ENCODE measurements at regions not wholly inside any gene's neighbourhood (a gene's known extent, or its start where the extent isn't known, plus 50 kb on each side); places are given as distances from the start of the nearest gene placed in this dataset.
A peak's percentile ranks its signal among the peaks of the same experiment; 100 is the strongest.
"Not testable (repeated sequence)": the region's sequence is repeated elsewhere in the genome, so short reads cannot be mapped to it uniquely, and the experiment has no call there.

DNA sequence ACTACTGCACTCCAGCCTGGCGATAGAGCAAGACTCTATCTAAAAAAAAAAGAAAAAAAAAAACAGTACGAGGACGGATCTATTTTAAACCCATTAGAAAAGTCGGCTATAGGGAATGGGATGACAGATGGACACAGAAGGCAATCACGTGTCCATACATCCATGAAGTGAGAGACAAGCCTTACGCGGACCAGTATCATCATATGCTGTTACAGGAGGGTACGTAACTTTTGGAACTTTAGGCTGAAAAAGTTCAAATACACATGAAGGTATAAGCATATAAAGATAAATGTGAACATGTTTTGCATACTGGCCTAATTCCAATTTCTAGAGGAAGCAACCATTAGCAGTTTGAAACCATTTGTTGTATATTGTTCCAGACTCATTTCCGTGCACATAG, 109.8 kb upstream of the EXOC2 start:
- Histone ChIP-seq H3K27me3 (ENCODE audit: insufficient read depth, low read length, poor library complexity) (peaks cover 8% of the 10 kb centered on the region), H3K9me3 (ENCODE audit: insufficient read depth, low read length, severe bottlenecking) (no peaks in the 10 kb centered on the region), H3K27ac (ENCODE audit: low read length) (no peak overlapping the region), H3K36me3 (ENCODE audit: insufficient read depth, low read length) (no peaks in the 10 kb centered on the region), H3K9ac (ENCODE audit: low read depth, low read length) (no peak overlapping the region), H4K20me1 (ENCODE audit: insufficient read depth, low read length) (no peaks in the 10 kb centered on the region), H2AFZ (ENCODE audit: low read depth, low read length) (no peak overlapping the region), H3K79me2 (ENCODE audit: insufficient read depth, low read length) (no peaks in the 10 kb centered on the region), H3K4me2 (ENCODE audit: insufficient read depth, low read length) (no peak overlapping the region), H3K4me1 (ENCODE audit: insufficient read depth, low read length) (no peaks in the 10 kb centered on the region), H3K4me3 (ENCODE audit: low read depth in 1 of 2, low read length in 2 of 2) (no peak overlapping the region)
- DNase-seq = no peak
- no peak for TF ChIP-seq EZH2 (IDR thresholded peaks at IDR 0.05; ENCODE audit: borderline replicate concordance, low read depth, low read length, severe bottlenecking)
- TF ChIP-seq, protein P1, sequence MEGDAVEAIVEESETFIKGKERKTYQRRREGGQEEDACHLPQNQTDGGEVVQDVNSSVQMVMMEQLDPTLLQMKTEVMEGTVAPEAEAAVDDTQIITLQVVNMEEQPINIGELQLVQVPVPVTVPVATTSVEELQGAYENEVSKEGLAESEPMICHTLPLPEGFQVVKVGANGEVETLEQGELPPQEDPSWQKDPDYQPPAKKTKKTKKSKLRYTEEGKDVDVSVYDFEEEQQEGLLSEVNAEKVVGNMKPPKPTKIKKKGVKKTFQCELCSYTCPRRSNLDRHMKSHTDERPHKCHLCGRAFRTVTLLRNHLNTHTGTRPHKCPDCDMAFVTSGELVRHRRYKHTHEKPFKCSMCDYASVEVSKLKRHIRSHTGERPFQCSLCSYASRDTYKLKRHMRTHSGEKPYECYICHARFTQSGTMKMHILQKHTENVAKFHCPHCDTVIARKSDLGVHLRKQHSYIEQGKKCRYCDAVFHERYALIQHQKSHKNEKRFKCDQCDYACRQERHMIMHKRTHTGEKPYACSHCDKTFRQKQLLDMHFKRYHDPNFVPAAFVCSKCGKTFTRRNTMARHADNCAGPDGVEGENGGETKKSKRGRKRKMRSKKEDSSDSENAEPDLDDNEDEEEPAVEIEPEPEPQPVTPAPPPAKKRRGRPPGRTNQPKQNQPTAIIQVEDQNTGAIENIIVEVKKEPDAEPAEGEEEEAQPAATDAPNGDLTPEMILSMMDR (IDR thresholded peaks at IDR 0.05; ENCODE audit: borderline replicate concordance, extremely low read depth, low read length, poor library complexity, severe bottlenecking) = no peak
- no peak for ATAC-seq (ENCODE audit: insufficient read depth, low read depth)

DNA sequence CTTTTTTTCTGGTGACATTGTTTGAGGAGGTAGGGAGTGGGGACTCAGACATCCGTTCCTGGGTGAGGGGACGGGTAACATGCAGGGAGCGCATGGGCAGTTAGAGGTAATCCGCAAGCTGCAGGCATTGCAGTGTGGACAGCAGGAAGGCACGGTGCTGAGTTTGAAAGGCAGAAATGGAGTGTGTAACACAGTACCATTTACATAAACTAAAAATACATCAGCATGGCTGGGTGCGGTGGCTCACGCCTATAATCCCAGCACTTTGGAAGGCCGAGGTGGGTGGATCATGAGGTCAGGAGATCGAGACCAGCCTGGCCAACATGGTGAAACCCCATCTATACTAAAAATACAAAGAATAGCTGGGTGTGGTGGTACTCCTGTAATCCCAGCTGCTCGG, 109.3 kb upstream of the EXOC2 start:
- peaks cover 10% of the 10 kb centered on the region for H3K27me3 ChIP-seq (ENCODE audit: insufficient read depth, low read length, poor library complexity)
- not testable (repeated sequence) for H3K4me2 ChIP-seq (ENCODE audit: insufficient read depth, low read length); H3K79me2 ChIP-seq (ENCODE audit: insufficient read depth, low read length); H3K4me3 ChIP-seq (ENCODE audit: low read depth in 1 of 2, low read length in 2 of 2); H3K27ac ChIP-seq (ENCODE audit: low read length); H3K4me1 ChIP-seq (ENCODE audit: insufficient read depth, low read length); H3K9ac ChIP-seq (ENCODE audit: low read depth, low read length); DNase-seq; ATAC-seq (ENCODE audit: insufficient read depth, low read depth); H3K9me3 ChIP-seq (ENCODE audit: insufficient read depth, low read length, severe bottlenecking); H2AFZ ChIP-seq (ENCODE audit: low read depth, low read length); H4K20me1 ChIP-seq (ENCODE audit: insufficient read depth, low read length); H3K36me3 ChIP-seq (ENCODE audit: insufficient read depth, low read length)

DNA sequence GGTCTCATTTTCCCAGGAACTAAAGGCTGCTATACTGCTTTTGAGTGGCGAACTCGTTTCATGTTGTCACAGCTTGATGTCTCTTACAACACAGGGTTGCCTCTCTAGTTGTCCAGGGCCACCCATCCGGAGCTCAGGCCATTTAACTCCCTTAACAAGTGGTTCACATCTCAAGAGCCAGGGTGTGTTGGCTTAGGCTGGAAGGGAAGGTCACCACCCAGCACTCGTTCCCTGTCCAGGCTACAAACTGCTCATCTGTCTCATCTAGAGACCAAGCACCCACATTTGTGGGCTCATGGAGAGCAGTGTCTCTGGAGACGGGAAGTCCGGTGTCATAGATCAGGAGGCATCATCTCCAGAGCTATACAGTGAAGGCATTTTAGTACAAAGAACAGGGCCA, 106.8 kb upstream of the EXOC2 start:
- Histone ChIP-seq H3K4me2 (ENCODE audit: insufficient read depth, low read length) (no peak overlapping the region), H3K9ac (ENCODE audit: low read depth, low read length) (no peak overlapping the region), H3K36me3 (ENCODE audit: insufficient read depth, low read length) (no peaks in the 10 kb centered on the region), H3K4me3 (ENCODE audit: low read depth in 1 of 2, low read length in 2 of 2) (no peak overlapping the region), H3K9me3 (ENCODE audit: insufficient read depth, low read length, severe bottlenecking) (no peaks in the 10 kb centered on the region), H3K4me1 (ENCODE audit: insufficient read depth, low read length) (no peaks in the 10 kb centered on the region), H3K79me2 (ENCODE audit: insufficient read depth, low read length) (no peaks in the 10 kb centered on the region), H3K27ac (ENCODE audit: low read length) (no peak overlapping the region), H3K27me3 (ENCODE audit: insufficient read depth, low read length, poor library complexity) (peaks cover 24% of the 10 kb centered on the region), H2AFZ (ENCODE audit: low read depth, low read length) (no peak overlapping the region), H4K20me1 (ENCODE audit: insufficient read depth, low read length) (no peaks in the 10 kb centered on the region)
- no peak for DNase-seq
- TF ChIP-seq, protein P1 (IDR thresholded peaks at IDR 0.05; ENCODE audit: borderline replicate concordance, extremely low read depth, low read length, poor library complexity, severe bottlenecking) = no peak
- TF ChIP-seq EZH2 (IDR thresholded peaks at IDR 0.05; ENCODE audit: borderline replicate concordance, low read depth, low read length, severe bottlenecking) = no peak
- no peak for ATAC-seq (ENCODE audit: insufficient read depth, low read depth)

DNA sequence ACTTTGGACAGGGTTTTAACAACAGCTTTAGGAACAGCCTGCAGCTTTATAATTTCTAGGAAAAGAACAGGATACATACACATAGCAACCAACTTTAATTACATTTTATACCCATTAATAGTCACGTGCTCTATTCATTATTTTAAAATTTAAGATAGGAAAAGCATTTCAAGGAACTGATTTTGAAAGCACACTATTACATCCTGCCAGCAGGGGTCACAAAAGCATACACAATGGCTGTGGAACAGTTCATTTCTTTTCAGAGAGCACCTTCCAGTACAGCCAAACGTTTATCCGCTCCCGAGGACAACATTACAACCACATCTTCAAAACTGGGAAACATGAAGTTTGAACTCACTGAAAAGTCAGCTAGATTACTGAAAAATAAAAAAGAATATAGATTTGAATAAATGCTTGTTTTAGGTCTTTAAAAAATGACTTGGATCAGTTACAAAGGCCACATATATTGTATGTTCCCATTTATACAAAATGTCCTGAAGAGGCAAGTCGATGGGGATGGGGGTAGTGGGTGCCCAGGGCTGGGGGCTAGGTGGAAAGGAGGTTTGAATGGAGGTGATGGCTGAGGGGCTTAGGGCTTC, 104.6 kb upstream of the EXOC2 start:
- Histone ChIP-seq H3K27ac (ENCODE audit: low read length) (no peak overlapping the region), H3K4me3 (ENCODE audit: low read depth in 1 of 2, low read length in 2 of 2) (no peak overlapping the region), H3K4me2 (ENCODE audit: insufficient read depth, low read length) (no peak overlapping the region), H3K4me1 (ENCODE audit: insufficient read depth, low read length) (no peaks in the 10 kb centered on the region), H3K79me2 (ENCODE audit: insufficient read depth, low read length) (no peaks in the 10 kb centered on the region), H3K9me3 (ENCODE audit: insufficient read depth, low read length, severe bottlenecking) (no peaks in the 10 kb centered on the region), H2AFZ (ENCODE audit: low read depth, low read length) (no peak overlapping the region), H3K9ac (ENCODE audit: low read depth, low read length) (no peak overlapping the region), H4K20me1 (ENCODE audit: insufficient read depth, low read length) (no peaks in the 10 kb centered on the region), H3K27me3 (ENCODE audit: insufficient read depth, low read length, poor library complexity) (peaks cover 24% of the 10 kb centered on the region), H3K36me3 (ENCODE audit: insufficient read depth, low read length) (no peaks in the 10 kb centered on the region)
- ATAC-seq (ENCODE audit: insufficient read depth, low read depth) (peak; percentile 62; the same call in 1 of the 3 replicates), DNase-seq (peak; percentile 37)
- TF ChIP-seq, protein P1 (IDR thresholded peaks at IDR 0.05; ENCODE audit: borderline replicate concordance, extremely low read depth, low read length, poor library complexity, severe bottlenecking) = peak; percentile 70
- TF ChIP-seq EZH2 (IDR thresholded peaks at IDR 0.05; ENCODE audit: borderline replicate concordance, low read depth, low read length, severe bottlenecking) = no peak

Measured in DND-41 (cell line).